RWPE1 (cell line): ENCODE measurements at regions not wholly inside any gene's neighbourhood (a gene's known extent, or its start where the extent isn't known, plus 50 kb on each side); places are given as distances from the start of the nearest gene placed in this dataset.

ENCODE experiments used
- CTCF ChIA-PET: fragments of 350-600 bp; sonication (Branson Sonifier 250); formaldehyde crosslinking; extraction: SDS; loops from one replicate; lab custom pipeline; 2021; lab: Yijun Ruan, JAX
- POLR2A ChIA-PET: fragments of 400-600 bp; formaldehyde crosslinking; extraction: SDS; loops from one replicate; lab custom pipeline; 2020; ENCODE audit warnings: antibody characterized with exemption; ENCODE audit not compliant: low non-redundant PET; lab: Yijun Ruan, JAX
- DNase-seq: peaks from one replicate; pipeline ENCODE4 v3.0.0; 2012; ENCODE audit warnings: low spot score
- H3K27ac ChIP-seq: fragments of 450-650 bp; 2 replicates; pipeline ENCODE4 v1.5.1; 2017
- TF ChIP-seq, protein P1 (sequence below): fragments of 450-650 bp; conservative IDR thresholded peaks from 2 replicates; pipeline ENCODE4 v1.5.1; 2017; ENCODE audit warnings: low read depth, mild to moderate bottlenecking

DNA sequence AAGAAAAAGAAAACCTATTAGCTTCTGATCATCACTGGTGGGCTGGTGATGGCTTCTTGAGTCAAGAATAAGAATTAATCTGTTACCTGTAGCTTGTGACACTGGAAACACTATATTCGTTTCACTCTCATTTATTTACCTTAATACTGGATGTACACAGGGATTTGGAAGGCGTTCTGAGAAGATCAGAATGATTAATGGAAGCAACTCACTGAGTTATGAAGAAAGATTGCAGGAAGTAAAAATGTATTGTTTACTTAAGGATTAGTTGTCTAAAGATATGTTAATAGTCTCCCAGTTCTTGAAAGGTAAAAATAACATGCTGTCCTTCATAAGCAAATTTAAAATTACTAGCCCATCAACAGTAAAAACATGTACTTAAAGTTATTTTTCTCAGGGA is 644.9 kb upstream of the NCAM2 start:
- peak; percentile 13 for DNase-seq
- CTCF ChIA-PET: no interaction called here
- TF ChIP-seq, protein P1, sequence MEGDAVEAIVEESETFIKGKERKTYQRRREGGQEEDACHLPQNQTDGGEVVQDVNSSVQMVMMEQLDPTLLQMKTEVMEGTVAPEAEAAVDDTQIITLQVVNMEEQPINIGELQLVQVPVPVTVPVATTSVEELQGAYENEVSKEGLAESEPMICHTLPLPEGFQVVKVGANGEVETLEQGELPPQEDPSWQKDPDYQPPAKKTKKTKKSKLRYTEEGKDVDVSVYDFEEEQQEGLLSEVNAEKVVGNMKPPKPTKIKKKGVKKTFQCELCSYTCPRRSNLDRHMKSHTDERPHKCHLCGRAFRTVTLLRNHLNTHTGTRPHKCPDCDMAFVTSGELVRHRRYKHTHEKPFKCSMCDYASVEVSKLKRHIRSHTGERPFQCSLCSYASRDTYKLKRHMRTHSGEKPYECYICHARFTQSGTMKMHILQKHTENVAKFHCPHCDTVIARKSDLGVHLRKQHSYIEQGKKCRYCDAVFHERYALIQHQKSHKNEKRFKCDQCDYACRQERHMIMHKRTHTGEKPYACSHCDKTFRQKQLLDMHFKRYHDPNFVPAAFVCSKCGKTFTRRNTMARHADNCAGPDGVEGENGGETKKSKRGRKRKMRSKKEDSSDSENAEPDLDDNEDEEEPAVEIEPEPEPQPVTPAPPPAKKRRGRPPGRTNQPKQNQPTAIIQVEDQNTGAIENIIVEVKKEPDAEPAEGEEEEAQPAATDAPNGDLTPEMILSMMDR: no peak
- no peak overlapping the region for H3K27ac ChIP-seq
- POLR2A ChIA-PET: no interaction called here

DNA sequence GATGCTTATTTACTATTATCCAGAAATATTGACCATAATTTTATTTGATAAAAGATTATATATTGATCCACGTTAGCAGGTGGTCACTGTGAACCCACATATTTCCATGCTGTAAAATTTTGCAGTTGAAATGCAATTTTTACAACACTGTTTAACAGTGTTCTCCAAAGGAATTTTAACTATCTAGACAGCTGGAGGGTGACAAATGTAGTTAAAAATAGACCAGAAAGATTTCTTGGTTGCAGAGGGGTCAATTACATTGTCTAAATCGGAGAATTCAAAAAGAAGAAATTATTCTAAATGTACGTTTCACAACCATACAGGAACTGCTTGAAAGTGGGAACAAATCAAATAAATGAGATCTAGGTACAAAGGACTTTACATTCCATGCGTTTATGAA is 625.2 kb upstream of the NCAM2 start:
- TF ChIP-seq, protein P1: no peak
- no peak overlapping the region for H3K27ac ChIP-seq
- ChIA-PET CTCF (no interaction called here), POLR2A (no interaction called here)
- no peak for DNase-seq

DNA sequence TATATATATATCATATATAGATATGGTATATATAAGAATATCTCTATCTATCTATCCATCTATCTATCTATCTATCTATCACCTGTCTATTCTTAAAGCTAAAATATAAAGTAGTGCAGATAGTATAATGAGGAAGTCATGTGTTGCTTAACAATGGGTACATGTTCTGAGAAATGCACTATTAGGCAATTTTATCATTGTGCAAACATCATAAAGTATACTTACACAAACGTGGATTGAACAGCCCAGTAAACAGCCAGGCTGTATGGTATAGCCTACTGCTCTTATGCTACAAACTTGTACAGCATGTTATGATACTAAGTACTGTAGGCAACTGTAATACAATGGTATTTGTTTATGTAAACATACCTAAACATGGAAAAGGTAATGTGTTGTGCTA is 621.0 kb upstream of the NCAM2 start:
- TF ChIP-seq, protein P1: no peak
- ChIA-PET POLR2A (no interaction called here), CTCF (no interaction called here)
- H3K27ac ChIP-seq: no peak overlapping the region
- DNase-seq: no peak

DNA sequence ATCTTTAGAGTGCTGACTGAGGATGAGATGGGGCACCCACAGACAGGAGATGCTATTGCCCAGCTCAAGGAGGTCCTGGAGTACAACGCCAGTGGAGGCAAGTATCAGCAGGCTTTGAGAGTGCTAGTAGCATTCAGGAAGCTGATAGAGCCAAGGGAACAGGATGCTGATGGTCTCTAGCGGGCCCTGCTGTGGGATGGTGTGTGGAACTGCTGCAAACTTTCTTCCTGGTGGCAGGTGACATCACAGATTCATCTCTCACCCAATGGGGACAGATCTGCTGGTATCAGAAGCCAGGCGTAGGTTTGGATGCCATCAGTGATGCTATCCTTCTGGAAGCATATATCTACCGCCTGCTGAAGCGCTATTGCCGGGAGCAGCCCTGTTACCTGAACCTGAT is 609.8 kb upstream of the NCAM2 start:
- POLR2A ChIA-PET: no interaction called here
- TF ChIP-seq, protein P1: no peak
- no peak for DNase-seq
- no peak overlapping the region for H3K27ac ChIP-seq
- CTCF ChIA-PET: no interaction called here

DNA sequence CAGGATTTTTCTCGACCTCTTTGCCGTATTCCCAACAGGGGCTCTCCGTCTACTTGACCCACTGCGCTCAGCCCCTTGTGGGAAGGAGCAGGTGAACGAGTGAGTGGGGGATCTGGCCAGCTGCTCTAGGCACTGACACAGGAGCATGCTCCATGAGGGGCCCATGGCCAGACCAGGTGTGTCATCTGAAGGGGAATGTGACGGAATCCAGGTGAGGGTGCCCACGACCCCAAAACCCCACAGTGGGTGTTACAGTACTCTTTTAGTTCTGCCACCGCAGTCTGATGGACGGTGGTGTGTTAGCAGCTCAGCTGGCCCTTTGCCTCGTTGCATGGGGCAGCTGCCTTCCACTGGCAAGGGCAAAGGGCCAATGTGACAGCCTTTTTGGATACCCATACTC is 601.4 kb upstream of the NCAM2 start:
- TF ChIP-seq, protein P1: no peak
- H3K27ac ChIP-seq: no peak overlapping the region
- ChIA-PET POLR2A (no interaction called here), CTCF (interaction anchor here (1.0 kb wide), 1 partner anchor 47 kb away, joined by 3 read pairs; no protein-coding TSS in a partner anchor)
- no peak for DNase-seq

DNA sequence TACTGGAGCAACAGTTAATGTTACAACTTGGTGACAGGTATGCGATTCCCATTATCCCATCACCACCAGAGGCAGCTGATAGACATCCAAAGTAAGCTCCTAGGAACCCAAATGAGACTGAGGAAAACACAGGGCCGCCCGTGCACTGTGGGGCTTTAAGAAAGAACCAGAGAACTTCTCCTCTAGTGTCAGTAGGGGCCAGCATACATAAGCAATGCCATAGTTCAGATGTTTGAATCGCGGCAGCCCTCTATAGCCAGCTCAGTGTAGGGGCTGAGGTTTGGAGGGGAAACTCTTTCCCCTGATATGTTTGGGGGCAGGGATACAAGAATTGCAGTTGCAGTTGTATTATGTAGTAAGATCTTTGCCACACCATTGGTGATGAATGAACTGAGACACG is 593.3 kb upstream of the NCAM2 start:
- TF ChIP-seq, protein P1: no peak
- H3K27ac ChIP-seq: no peak overlapping the region
- ChIA-PET CTCF (interaction anchor here (0.5 kb wide), 1 partner anchor 1040 kb away, joined by 4 read pairs; no protein-coding TSS in a partner anchor), POLR2A (no interaction called here)
- no peak for DNase-seq
